ENCODE measurements at regions not wholly inside any gene's neighbourhood (a gene's known extent, or its start where the extent isn't known, plus 50 kb on each side); places are given as distances from the start of the nearest gene placed in this dataset.

GRCh38 chr5:130268489-130268888 is 364.2 kb downstream of the CHSY3 start:
- H3K9me3 ChIP-seq (replicated peaks in 1 of 3): peaks cover 0 to 4% (median 0%) of the 10 kb centered on the region in 3 donors
- TF ChIP-seq POLR2A (IDR thresholded peaks at IDR 0.05) (no peak), CTCF (IDR thresholded peaks at IDR 0.05) (no peak)
- no peaks in the 10 kb centered on the region for H3K27me3 ChIP-seq
- no peak overlapping the region for H3K27ac ChIP-seq
- WGBS, 4 donors: 70 to 91% (median 77%) methylated on average over 2 of the region's 2 CpGs
- no peaks in the 10 kb centered on the region for H3K4me1 ChIP-seq (replicated peaks in 1 of 2)
- intact Hi-C loops (cut with DNase I): no loop called here
- H3K4me3 ChIP-seq: no peak overlapping the region
- no peak for DNase-seq
- no peaks in the 10 kb centered on the region for H3K36me3 ChIP-seq (replicated peaks in 1 of 2)

GRCh38 chr5:130267926-130268325 is 363.7 kb downstream of the CHSY3 start:
- Histone ChIP-seq H3K4me3 (no peak overlapping the region), H3K36me3 (replicated peaks in 1 of 2) (no peaks in the 10 kb centered on the region), H3K27ac (no peak overlapping the region), H3K4me1 (replicated peaks in 1 of 2) (no peaks in the 10 kb centered on the region), H3K9me3 (replicated peaks in 1 of 3) (peaks cover 0 to 5% (median 0%) of the 10 kb centered on the region in 3 donors), H3K27me3 (no peaks in the 10 kb centered on the region)
- TF ChIP-seq POLR2A (IDR thresholded peaks at IDR 0.05) (no peak), CTCF (IDR thresholded peaks at IDR 0.05) (no peak)
- intact Hi-C loops (cut with DNase I): no loop called here
- WGBS, 4 donors: 76 to 87% (median 85%) methylated on average over 2 of the region's 2 CpGs
- no peak for DNase-seq

GRCh38 chr5:130260481-130260880 is 356.2 kb downstream of the CHSY3 start:
- intact Hi-C loops (cut with DNase I): no loop called here
- Histone ChIP-seq H3K4me1 (replicated peaks in 1 of 2) (no peaks in the 10 kb centered on the region), H3K27me3 (no peaks in the 10 kb centered on the region), H3K36me3 (replicated peaks in 1 of 2) (no peaks in the 10 kb centered on the region), H3K9me3 (replicated peaks in 1 of 3) (peaks cover 0 to 5% (median 0%) of the 10 kb centered on the region in 3 donors), H3K27ac (no peak overlapping the region), H3K4me3 (no peak overlapping the region)
- TF ChIP-seq CTCF (IDR thresholded peaks at IDR 0.05) (no peak), POLR2A (IDR thresholded peaks at IDR 0.05) (no peak)
- 87 to 95% (median 91%) methylated on average over 2 of the region's 2 CpGs for WGBS, 4 donors
- DNase-seq: no peak

GRCh38 chr5:130251931-130252330 is 347.7 kb downstream of the CHSY3 start:
- whole genome bisulfite sequencing, 4 donors: 35 to 74% (median 54%) methylated on average over 1 of the region's 1 CpG
- no peaks in the 10 kb centered on the region for H3K4me1 ChIP-seq (replicated peaks in 1 of 2)
- no peak for DNase-seq
- no peak for TF ChIP-seq POLR2A (IDR thresholded peaks at IDR 0.05)
- TF ChIP-seq CTCF (IDR thresholded peaks at IDR 0.05): no peak
- no peaks in the 10 kb centered on the region for H3K9me3 ChIP-seq (replicated peaks in 1 of 3)
- no peaks in the 10 kb centered on the region for H3K36me3 ChIP-seq (replicated peaks in 1 of 2)
- intact Hi-C loops (cut with DNase I): no loop called here
- no peak overlapping the region for H3K27ac ChIP-seq
- H3K4me3 ChIP-seq: no peak overlapping the region
- no peaks in the 10 kb centered on the region for H3K27me3 ChIP-seq
